GM23248 (cell line): ENCODE measurements at regions not wholly inside any gene's neighbourhood (a gene's known extent, or its start where the extent isn't known, plus 50 kb on each side); places are given as distances from the start of the nearest gene placed in this dataset.

ENCODE experiments used
- DNase-seq: peaks from one replicate; pipeline ENCODE4 v3.0.0-alpha.2; 2015
- H2AFZ ChIP-seq: fragments of 200-600 bp; sonication (generic); 2 replicates; pipeline ENCODE4 v1.6.1; 2016; ENCODE audit warnings: antibody characterized with exemption
- H3F3A ChIP-seq: fragments of 200-600 bp; sonication (generic); 2 replicates; pipeline ENCODE4 v1.6.1; 2016; ENCODE audit warnings: mild to moderate bottlenecking, antibody characterized with exemption, mixed run types; ENCODE audit not compliant: insufficient read depth
- H3K27ac ChIP-seq: fragments of 200-600 bp; sonication (generic); 2 replicates; pipeline ENCODE4 v1.5.1; 2016; ENCODE audit warnings: mild to moderate bottlenecking
- H3K27me3 ChIP-seq: fragments of 200-600 bp; sonication (generic); replicated peaks from 2 replicates; pipeline ENCODE4 v1.6.1; 2016; ENCODE audit warnings: mild to moderate bottlenecking; ENCODE audit not compliant: insufficient read depth
- H3K36me3 ChIP-seq: fragments of 200-600 bp; sonication (generic); 2 replicates; pipeline ENCODE4 v1.6.1; 2016; ENCODE audit warnings: low read depth, mild to moderate bottlenecking
- H3K4me1 ChIP-seq: fragments of 200-600 bp; sonication (generic); 2 replicates; pipeline ENCODE4 v1.6.1; 2016; ENCODE audit warnings: mild to moderate bottlenecking; ENCODE audit not compliant: insufficient read depth
- H3K4me2 ChIP-seq: fragments of 200-600 bp; sonication (generic); one replicate; pipeline ENCODE4 v1.6.1; 2016; ENCODE audit warnings: mild to moderate bottlenecking; ENCODE audit not compliant: unreplicated experiment
- H3K4me3 ChIP-seq: fragments of 200-600 bp; sonication (generic); 2 replicates; pipeline ENCODE4 v1.5.1; 2016; ENCODE audit warnings: mild to moderate bottlenecking
- H3K79me2 ChIP-seq: fragments of 200-600 bp; sonication (generic); 2 replicates; pipeline ENCODE4 v1.6.1; 2016; ENCODE audit warnings: mild to moderate bottlenecking; ENCODE audit not compliant: insufficient read depth
- H3K9ac ChIP-seq: fragments of 200-600 bp; sonication (generic); 2 replicates; pipeline ENCODE4 v1.6.1; 2016; ENCODE audit warnings: mild to moderate bottlenecking
- H3K9me2 ChIP-seq: fragments of 200-600 bp; sonication (generic); 2 replicates; pipeline ENCODE4 v1.6.1; 2016; ENCODE audit warnings: mixed run types, mild to moderate bottlenecking, moderate library complexity; ENCODE audit not compliant: insufficient read depth
- H3K9me3 ChIP-seq: fragments of 200-600 bp; sonication (generic); one replicate; pipeline ENCODE4 v1.6.1; 2017; ENCODE audit warnings: low read depth
- H4K20me1 ChIP-seq: fragments of 200-600 bp; sonication (generic); 2 replicates; pipeline ENCODE4 v1.6.0; 2016; ENCODE audit not compliant: insufficient read depth
- EZH2 ChIP-seq: fragments of 200-600 bp; sonication (generic); IDR thresholded peaks from 2 replicates; pipeline ENCODE4 v1.6.1; 2018; ENCODE audit warnings: antibody characterized with exemption, mild to moderate bottlenecking; ENCODE audit not compliant: insufficient read depth, poor library complexity, severe bottlenecking
- EZH2phosphoT487 ChIP-seq: fragments of 200-600 bp; sonication (generic); IDR thresholded peaks from 2 replicates; pipeline ENCODE4 v1.6.1; 2018; ENCODE audit warnings: antibody characterized with exemption, moderate library complexity, mild to moderate bottlenecking, low read depth; ENCODE audit not compliant: insufficient read depth
- WGBS, 2 experiments: methylation state at CpG; one replicate each; pipeline ENCODE4 v1.1.6; 2015 to 2017; ENCODE audit warnings: low lambda C conversion rate in 2 of 2, low coverage in 1 of 2; ENCODE audit errors: missing lambda C conversion rate in 2 of 2; 5-methylcytosine and 5-hydroxymethylcytosine counted together
- in situ Hi-C: fragments of 300-500 bp; cut with MboI; formaldehyde crosslinking; loops from 2 replicates; pipeline ENCODE4 v1.15.0; 2020

DNA sequence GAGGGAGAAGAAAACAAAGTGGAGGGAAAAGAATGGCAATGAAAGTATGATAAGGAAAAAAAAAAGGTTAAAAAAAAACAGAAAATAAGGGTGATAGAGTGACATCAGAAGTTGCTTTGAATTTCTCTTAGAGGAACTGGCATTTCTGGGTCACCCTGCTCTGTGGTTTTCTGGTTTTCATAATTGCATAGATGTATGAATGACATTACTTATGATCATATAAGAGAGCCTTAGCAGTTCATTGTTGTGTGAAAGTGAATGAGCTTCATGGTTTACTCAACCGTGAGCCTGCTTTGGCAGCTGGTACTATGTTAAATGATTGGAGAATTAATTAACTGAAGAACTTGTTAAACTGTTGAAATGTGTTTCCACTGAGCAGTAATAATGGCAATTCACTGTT, 336.4 kb upstream of the FBXO33 start:
- H3K4me2 ChIP-seq, result no peak overlapping the region
- H3F3A ChIP-seq, result no peaks in the 10 kb centered on the region
- in situ Hi-C loops, result no loop called here
- no peaks in the 10 kb centered on the region for H3K9me2 ChIP-seq
- no peak overlapping the region for H3K27ac ChIP-seq
- H3K4me3 ChIP-seq, result no peak overlapping the region
- H4K20me1 ChIP-seq, result no peaks in the 10 kb centered on the region
- H3K4me1 ChIP-seq, result no peaks in the 10 kb centered on the region
- no peak overlapping the region for H2AFZ ChIP-seq
- H3K27me3 ChIP-seq, result no peaks in the 10 kb centered on the region
- H3K9ac ChIP-seq, result no peak overlapping the region
- H3K36me3 ChIP-seq, result no peaks in the 10 kb centered on the region
- TF ChIP-seq EZH2 (no peak), EZH2phosphoT487 (no peak)
- WGBS, 2 experiments, result 42 to 67% methylated on average over 1 of the region's 1 CpG
- no peak for DNase-seq
- H3K9me3 ChIP-seq, result no peaks in the 10 kb centered on the region
- H3K79me2 ChIP-seq, result no peaks in the 10 kb centered on the region

DNA sequence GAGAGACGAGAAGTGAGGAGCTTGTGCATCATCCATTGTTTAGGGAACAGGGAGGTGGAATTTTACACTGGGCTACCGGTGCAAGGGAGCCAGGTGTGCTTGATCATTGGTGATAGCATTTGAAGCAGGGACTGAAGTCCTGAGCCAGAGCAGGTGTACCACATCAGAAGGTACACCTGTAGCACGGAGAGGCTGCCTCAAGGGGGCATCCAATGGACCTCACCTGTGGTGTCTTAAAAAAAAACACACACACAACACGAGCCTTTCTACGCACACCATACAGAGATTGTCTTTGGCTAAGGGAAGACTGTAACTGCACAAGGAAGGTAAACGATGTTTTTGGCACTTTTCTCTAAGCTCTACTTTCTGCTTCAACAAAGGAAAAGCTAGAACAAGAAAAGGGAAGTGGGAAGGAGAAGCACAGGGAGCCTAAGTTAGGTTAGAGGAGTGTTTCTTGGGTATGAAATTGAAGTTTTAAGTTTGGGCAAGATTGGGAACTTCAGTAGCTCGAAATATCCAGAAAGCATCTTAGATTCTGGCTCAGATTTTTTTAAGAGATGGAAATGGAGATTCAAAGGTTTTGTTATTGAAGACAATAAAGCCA, 334.3 kb upstream of the FBXO33 start:
- H3K9me3 ChIP-seq, result no peaks in the 10 kb centered on the region
- H2AFZ ChIP-seq, result no peak overlapping the region
- WGBS, 2 experiments, result 29 to 30% methylated on average over 7 of the region's 7 CpGs
- H3K27ac ChIP-seq, result no peak overlapping the region
- DNase-seq, result no peak
- H3K27me3 ChIP-seq, result no peaks in the 10 kb centered on the region
- no peaks in the 10 kb centered on the region for H3K9me2 ChIP-seq
- H4K20me1 ChIP-seq, result no peaks in the 10 kb centered on the region
- no peak overlapping the region for H3K4me2 ChIP-seq
- H3K4me3 ChIP-seq, result no peak overlapping the region
- H3F3A ChIP-seq, result no peaks in the 10 kb centered on the region
- H3K4me1 ChIP-seq, result no peaks in the 10 kb centered on the region
- in situ Hi-C loops, result no loop called here
- no peak overlapping the region for H3K9ac ChIP-seq
- no peak for TF ChIP-seq EZH2phosphoT487
- TF ChIP-seq EZH2, result no peak
- no peaks in the 10 kb centered on the region for H3K79me2 ChIP-seq
- H3K36me3 ChIP-seq, result no peaks in the 10 kb centered on the region

DNA sequence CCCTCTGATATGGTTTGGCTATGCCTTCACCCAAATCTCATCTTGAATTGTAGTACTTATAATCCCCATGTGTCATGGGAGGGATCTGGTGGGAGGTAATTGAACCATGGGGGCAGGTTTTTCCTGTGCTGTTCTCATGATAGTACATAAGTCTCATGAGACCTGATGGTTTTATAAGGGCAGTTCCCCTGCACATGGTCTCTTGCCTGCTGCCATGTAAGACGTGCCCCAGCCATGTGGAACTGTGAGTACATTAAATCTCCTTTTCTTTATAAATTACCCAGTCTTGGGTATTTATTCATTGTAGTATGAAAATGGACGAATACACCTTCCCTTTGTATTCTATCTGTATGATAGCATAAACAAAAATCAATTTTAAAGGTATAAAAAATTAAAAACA, 333.4 kb upstream of the FBXO33 start:
- DNase-seq, result no peak
- H2AFZ ChIP-seq, result no peak overlapping the region
- H3K27me3 ChIP-seq, result no peaks in the 10 kb centered on the region
- no peaks in the 10 kb centered on the region for H3F3A ChIP-seq
- H3K9ac ChIP-seq, result no peak overlapping the region
- WGBS, 2 experiments, result 5 to 8% methylated on average over 2 of the region's 2 CpGs
- no peak overlapping the region for H3K27ac ChIP-seq
- H3K4me3 ChIP-seq, result no peak overlapping the region
- TF ChIP-seq EZH2 (no peak), EZH2phosphoT487 (no peak)
- no peaks in the 10 kb centered on the region for H3K36me3 ChIP-seq
- in situ Hi-C loops, result no loop called here
- H3K9me3 ChIP-seq, result no peaks in the 10 kb centered on the region
- no peak overlapping the region for H3K4me2 ChIP-seq
- no peaks in the 10 kb centered on the region for H3K4me1 ChIP-seq
- no peaks in the 10 kb centered on the region for H4K20me1 ChIP-seq
- no peaks in the 10 kb centered on the region for H3K9me2 ChIP-seq
- H3K79me2 ChIP-seq, result no peaks in the 10 kb centered on the region

DNA sequence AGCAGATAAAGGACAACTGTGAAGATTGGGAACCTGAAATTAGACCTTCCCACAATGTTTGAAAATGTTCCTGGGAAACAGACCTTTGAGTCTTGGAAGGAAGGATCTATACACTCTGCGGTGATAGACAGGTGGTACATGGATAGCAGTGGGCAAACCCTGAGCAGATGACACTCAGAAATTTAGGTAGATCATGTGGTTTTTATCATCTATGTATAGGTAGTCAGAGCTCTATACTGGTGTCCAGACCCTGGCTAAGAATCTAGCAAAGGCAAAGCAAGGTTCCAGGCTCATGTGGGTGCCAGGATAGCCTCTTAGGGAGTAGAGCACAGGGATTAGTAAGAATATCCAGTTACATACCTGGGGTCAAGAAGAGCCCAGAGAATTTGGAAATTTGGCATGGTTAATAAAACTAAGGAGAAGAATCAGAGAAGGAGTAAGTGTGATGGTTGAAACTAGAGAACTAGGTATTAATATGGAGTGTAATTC, 331.2 kb upstream of the FBXO33 start:
- H3K27me3 ChIP-seq, result no peaks in the 10 kb centered on the region
- no peaks in the 10 kb centered on the region for H3K9me3 ChIP-seq
- no peaks in the 10 kb centered on the region for H3F3A ChIP-seq
- no peaks in the 10 kb centered on the region for H4K20me1 ChIP-seq
- no peak overlapping the region for H3K27ac ChIP-seq
- WGBS, 2 experiments, result 59 to 63% methylated on average over 1 of the region's 1 CpG
- H3K9ac ChIP-seq, result no peak overlapping the region
- no peak overlapping the region for H2AFZ ChIP-seq
- H3K79me2 ChIP-seq, result no peaks in the 10 kb centered on the region
- TF ChIP-seq EZH2 (no peak), EZH2phosphoT487 (no peak)
- no peak overlapping the region for H3K4me2 ChIP-seq
- H3K9me2 ChIP-seq, result no peaks in the 10 kb centered on the region
- H3K4me1 ChIP-seq, result no peaks in the 10 kb centered on the region
- no peaks in the 10 kb centered on the region for H3K36me3 ChIP-seq
- DNase-seq, result no peak
- no peak overlapping the region for H3K4me3 ChIP-seq
- in situ Hi-C loops, result no loop called here
